GM13977 (cell line): ENCODE measurements at regions not wholly inside any gene's neighbourhood (a gene's known extent, or its start where the extent isn't known, plus 50 kb on each side); places are given as distances from the start of the nearest gene placed in this dataset.

Experiments
- DNase-seq: peaks from one replicate; pipeline ENCODE4 v3.0.0; 2012; ENCODE audit warnings: low spot score
- in situ Hi-C: fragments of 300-500 bp; cut with MboI; formaldehyde crosslinking; loops from one replicate; pipeline ENCODE4 v1.12.0; 2022; ENCODE audit warnings: low sequenced_read_pairs, low pct_unique_long_range_greater_than_20kb, mixed read lengths, inconsistent platforms; ENCODE audit not compliant: unreplicated experiment
- TF ChIP-seq, protein P1 (sequence below): IDR thresholded peaks from 2 replicates; pipeline ENCODE4 v1.5.1; 2012; ENCODE audit warnings: mild to moderate bottlenecking, control low read depth; ENCODE audit not compliant: insufficient read depth; ENCODE audit errors: extremely low read depth, missing control alignments

DNA sequence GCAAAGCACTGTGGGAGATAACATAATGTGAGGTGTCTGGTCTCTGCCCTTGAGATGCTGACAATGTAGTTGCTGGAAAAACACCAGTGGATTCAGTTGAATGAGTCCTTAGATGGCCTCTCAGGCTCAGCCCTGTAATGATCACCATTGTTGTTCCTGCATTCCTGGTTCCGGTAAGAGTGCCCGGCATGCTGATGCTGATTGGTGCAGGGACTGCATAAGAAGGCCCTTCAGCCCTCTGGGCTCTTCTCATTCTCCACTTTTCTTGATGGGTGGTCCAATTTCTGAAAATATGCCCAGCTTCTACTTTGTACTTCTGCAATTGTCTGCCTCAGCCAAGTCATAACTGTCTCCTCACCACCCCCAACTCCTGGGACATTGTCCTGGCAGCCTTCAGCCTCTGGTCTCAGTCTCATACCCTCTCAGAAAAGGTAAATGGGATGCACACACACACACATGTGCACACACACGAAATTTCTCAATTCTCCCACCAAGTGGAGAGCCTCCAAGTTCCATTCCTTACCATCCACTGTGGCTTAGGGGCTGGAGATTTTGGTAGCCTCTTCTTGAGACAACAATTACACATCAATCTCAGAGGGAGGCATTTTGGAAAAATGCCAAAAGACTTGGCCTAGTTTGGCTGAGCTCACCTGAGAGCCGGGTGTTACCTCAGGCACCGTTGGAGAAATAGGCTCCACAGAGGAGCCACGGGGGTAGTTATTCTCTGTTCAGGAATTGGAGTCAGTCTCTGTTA, 314.9 kb downstream of the RPS24 start:
- DNase-seq: no peak
- in situ Hi-C loops: no loop called here
- TF ChIP-seq, protein P1, sequence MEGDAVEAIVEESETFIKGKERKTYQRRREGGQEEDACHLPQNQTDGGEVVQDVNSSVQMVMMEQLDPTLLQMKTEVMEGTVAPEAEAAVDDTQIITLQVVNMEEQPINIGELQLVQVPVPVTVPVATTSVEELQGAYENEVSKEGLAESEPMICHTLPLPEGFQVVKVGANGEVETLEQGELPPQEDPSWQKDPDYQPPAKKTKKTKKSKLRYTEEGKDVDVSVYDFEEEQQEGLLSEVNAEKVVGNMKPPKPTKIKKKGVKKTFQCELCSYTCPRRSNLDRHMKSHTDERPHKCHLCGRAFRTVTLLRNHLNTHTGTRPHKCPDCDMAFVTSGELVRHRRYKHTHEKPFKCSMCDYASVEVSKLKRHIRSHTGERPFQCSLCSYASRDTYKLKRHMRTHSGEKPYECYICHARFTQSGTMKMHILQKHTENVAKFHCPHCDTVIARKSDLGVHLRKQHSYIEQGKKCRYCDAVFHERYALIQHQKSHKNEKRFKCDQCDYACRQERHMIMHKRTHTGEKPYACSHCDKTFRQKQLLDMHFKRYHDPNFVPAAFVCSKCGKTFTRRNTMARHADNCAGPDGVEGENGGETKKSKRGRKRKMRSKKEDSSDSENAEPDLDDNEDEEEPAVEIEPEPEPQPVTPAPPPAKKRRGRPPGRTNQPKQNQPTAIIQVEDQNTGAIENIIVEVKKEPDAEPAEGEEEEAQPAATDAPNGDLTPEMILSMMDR: no peak

DNA sequence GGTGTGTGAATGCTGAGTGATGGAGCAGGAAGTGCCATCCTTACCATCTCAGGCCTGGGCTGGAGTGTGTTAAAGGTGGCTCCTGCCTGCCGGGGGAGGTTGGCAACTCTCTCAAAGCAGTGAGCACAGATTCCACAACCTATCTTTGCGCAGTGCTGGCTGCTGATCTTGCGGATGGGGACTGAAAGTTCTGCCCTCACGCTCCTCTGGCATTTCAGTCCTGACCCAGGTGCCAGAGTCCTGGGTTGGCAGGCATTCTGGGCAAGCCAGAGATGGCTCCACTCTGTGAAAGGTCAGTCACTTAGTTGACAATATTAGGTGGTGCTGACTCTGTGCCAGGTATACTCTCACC, 315.5 kb downstream of the RPS24 start:
- TF ChIP-seq, protein P1: no peak
- in situ Hi-C loops: no loop called here

DNA sequence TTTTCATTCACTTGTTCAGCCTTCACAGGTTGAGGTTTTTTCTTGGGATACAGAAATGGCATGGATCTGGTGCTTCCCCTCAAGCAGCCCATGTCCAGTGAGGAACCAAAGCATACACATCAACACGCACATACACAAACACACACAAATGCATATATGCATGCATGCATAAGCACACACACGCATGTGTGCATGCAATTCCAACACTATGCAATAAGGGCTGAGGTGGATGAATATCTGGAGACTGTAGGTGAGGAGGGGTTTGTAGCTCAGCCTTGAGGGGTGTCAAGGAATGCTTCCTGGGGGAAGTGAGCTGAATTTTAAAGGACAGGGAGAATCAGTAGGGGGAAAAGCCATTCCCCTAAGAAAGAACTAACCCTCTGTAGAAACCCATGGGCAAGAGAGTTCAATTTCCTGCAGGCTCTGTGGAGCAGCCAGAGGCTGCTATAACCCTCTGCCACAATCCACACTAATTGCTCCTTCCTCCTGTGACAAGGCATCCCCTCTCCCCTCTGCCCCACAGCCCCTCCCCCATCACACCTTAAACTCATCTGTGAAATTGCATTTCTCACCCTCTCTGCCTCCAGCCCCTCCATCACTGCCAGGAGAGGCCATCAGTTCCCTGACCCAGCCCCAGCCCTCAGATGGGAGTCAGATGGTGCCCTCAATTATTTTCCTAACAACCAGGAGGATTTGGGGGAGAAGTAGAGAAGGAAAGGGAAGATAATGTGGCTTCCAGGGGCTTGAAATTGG, 316.4 kb downstream of the RPS24 start:
- no peak for DNase-seq
- TF ChIP-seq, protein P1: no peak
- in situ Hi-C loops: no loop called here

More for the DNA sequence above, 315.5 kb downstream of the RPS24 start:
- no peak for DNase-seq

DNA sequence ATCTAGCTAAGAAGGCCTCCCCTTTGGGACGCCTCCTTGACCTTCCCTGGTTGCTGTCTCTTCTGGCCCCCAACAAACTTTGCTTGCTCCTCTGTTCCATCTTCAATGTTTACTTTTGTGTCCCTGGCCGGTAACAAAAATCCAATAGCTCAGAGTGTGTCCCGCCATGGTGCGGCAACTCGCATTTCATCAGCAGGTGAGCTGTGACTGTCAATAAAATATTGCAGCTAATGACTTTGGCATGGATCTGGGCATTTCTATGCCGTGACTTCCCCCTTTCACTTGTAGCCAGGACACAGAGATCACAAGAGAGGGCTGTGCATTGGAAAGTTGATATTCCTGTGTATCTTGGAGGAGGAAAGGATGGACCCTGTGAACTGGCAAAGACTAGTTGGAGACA, 317.6 kb downstream of the RPS24 start:
- in situ Hi-C loops: no loop called here
- TF ChIP-seq, protein P1: no peak
- no peak for DNase-seq

DNA sequence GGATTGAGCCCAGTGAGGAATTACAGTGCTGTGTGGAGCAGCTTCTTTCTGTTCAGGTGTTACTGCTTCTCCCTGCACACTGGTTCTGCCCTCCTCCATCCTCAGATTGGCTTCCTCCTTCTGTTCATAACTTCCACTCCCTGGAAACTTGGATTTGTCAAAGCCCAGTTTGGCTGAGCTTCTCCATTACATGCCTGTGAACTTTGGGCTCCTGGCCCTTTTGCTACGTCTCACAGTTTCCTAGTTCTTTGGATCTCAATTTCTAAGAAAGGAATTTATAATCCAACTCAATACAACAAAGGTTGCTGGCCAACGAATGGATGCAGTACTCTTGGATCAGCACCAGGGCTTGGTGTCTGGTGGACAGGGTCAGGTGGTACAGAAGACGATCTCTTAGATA, 318.1 kb downstream of the RPS24 start:
- DNase-seq: no peak
- TF ChIP-seq, protein P1: no peak
- in situ Hi-C loops: no loop called here

DNA sequence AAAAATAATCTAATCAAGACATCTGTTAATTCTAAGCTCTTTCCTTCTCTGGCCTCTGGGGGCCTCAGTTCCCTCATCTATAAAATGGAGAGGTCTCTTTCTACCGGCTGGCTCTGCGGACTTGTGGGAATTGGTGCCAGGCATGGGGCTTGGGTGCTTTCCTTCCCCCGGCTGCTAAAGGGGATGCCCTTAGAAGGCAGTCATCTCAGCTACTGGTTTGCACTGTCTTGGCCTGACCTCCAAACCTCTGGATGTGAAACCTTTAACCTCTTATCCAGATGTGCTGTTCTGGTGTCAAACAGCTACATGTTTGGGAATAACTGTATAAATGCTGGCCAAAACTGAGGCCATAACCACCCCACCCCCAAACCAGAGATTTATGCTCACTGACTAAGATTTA, 320.0 kb downstream of the RPS24 start:
- in situ Hi-C loops: no loop called here
- DNase-seq: no peak
- TF ChIP-seq, protein P1: no peak
